DOHH2 (cell line): ENCODE measurements at regions not wholly inside any gene's neighbourhood (a gene's known extent, or its start where the extent isn't known, plus 50 kb on each side); places are given as distances from the start of the nearest gene placed in this dataset.
"Not testable (repeated sequence)": the region's sequence is repeated elsewhere in the genome, so short reads cannot be mapped to it uniquely, and the experiment has no call there.

ENCODE experiments used
- H3F3A ChIP-seq: fragments of 200-600 bp; sonication (generic), shearing (Covaris generic); 2 replicates; pipeline ENCODE4 v1.6.0; 2016; ENCODE audit warnings: antibody characterized with exemption, mild to moderate bottlenecking; ENCODE audit not compliant: control insufficient read depth, insufficient read depth
- H3K27ac ChIP-seq: fragments of 200-600 bp; sonication (generic); 2 replicates; pipeline ENCODE4 v1.5.1; 2014; ENCODE audit warnings: low read depth, mild to moderate bottlenecking, low read length, moderate library complexity
- H3K27me3 ChIP-seq: fragments of 200-600 bp; sonication (generic); 2 replicates; pipeline ENCODE4 v1.6.1; 2014; ENCODE audit warnings: mild to moderate bottlenecking, low read length, mixed read lengths; ENCODE audit not compliant: control insufficient read depth
- H3K36me3 ChIP-seq: fragments of 200-600 bp; sonication (generic); 2 replicates; pipeline ENCODE4 v1.6.1; 2014; ENCODE audit warnings: mild to moderate bottlenecking, low read length, moderate library complexity, mixed read lengths; ENCODE audit not compliant: control insufficient read depth
- H3K4me1 ChIP-seq: fragments of 200-600 bp; sonication (generic); 2 replicates; pipeline ENCODE4 v1.6.1; 2014; ENCODE audit warnings: mild to moderate bottlenecking, low read length, mixed read lengths; ENCODE audit not compliant: control insufficient read depth
- H3K4me2 ChIP-seq: fragments of 200-600 bp; sonication (generic); 2 replicates; pipeline ENCODE4 v1.6.0; 2014; ENCODE audit warnings: mild to moderate bottlenecking, low read length, moderate library complexity
- H3K4me3 ChIP-seq: fragments of 200-600 bp; sonication (generic); 2 replicates; pipeline ENCODE4 v1.5.1; 2014; ENCODE audit warnings: mild to moderate bottlenecking, low read length, mixed read lengths
- H3K79me2 ChIP-seq: fragments of 200-600 bp; sonication (generic); 2 replicates; pipeline ENCODE4 v1.6.1; 2014; ENCODE audit warnings: mild to moderate bottlenecking, low read length, mixed read lengths; ENCODE audit not compliant: control insufficient read depth
- H3K9me2 ChIP-seq: fragments of 200-600 bp; sonication (generic); replicated peaks from 2 replicates; pipeline ENCODE4 v1.6.1; 2014; ENCODE audit warnings: mild to moderate bottlenecking, low read length, mixed read lengths; ENCODE audit not compliant: control insufficient read depth
- H3K9me3 ChIP-seq: fragments of 200-600 bp; sonication (generic); 2 replicates; pipeline ENCODE4 v1.6.1; 2014; ENCODE audit warnings: antibody characterized with exemption, low read length, mixed read lengths; ENCODE audit not compliant: control insufficient read depth, insufficient read depth
- H4K20me1 ChIP-seq: fragments of 200-600 bp; sonication (generic); 2 replicates; pipeline ENCODE4 v1.6.0; 2014; ENCODE audit warnings: low read depth, mild to moderate bottlenecking, antibody characterized with exemption, low read length, moderate library complexity; ENCODE audit not compliant: control insufficient read depth, insufficient read depth
- EZH2phosphoT487 ChIP-seq: fragments of 200-600 bp; sonication (generic); IDR thresholded peaks from 2 replicates; pipeline ENCODE4 v1.6.1; 2017; ENCODE audit warnings: borderline replicate concordance, mild to moderate bottlenecking, antibody characterized with exemption, low read length, moderate library complexity, mixed read lengths
- TF ChIP-seq, protein P1 (sequence below): fragments of 200-600 bp; sonication (generic); IDR thresholded peaks from one replicate; pipeline ENCODE4 v1.5.1; 2014; ENCODE audit warnings: antibody characterized with exemption, mild to moderate bottlenecking, low read depth, low read length; ENCODE audit not compliant: poor library complexity, severe bottlenecking

DNA sequence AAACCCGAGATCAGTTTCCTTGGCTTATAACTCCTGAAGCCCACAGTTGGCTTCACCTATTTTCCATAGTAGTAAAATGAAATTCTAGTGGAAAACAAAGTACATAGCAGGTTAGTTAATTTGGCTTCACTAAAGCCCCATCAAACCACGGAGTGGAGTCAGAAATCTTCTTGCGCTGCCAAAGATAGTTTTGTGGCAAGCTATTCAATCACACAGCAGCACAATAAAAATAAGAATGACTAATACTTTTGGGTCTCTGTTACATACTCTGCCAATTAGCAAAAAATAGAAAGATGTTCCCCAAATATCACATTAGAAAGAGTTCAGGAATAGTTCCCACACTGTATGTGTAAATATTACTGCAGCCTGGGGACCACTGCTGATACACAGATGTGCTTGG, 175.2 kb upstream of the NOL4 start:
- Histone ChIP-seq H3F3A (no peaks in the 10 kb centered on the region), H3K27me3 (no peaks in the 10 kb centered on the region), H3K4me1 (no peaks in the 10 kb centered on the region), H3K9me2 (no peaks in the 10 kb centered on the region), H3K27ac (no peak overlapping the region), H4K20me1 (no peaks in the 10 kb centered on the region), H3K36me3 (no peaks in the 10 kb centered on the region), H3K9me3 (no peaks in the 10 kb centered on the region), H3K4me3 (no peak overlapping the region), H3K4me2 (no peak overlapping the region), H3K79me2 (no peaks in the 10 kb centered on the region)
- no peak for TF ChIP-seq EZH2phosphoT487
- TF ChIP-seq, protein P1, sequence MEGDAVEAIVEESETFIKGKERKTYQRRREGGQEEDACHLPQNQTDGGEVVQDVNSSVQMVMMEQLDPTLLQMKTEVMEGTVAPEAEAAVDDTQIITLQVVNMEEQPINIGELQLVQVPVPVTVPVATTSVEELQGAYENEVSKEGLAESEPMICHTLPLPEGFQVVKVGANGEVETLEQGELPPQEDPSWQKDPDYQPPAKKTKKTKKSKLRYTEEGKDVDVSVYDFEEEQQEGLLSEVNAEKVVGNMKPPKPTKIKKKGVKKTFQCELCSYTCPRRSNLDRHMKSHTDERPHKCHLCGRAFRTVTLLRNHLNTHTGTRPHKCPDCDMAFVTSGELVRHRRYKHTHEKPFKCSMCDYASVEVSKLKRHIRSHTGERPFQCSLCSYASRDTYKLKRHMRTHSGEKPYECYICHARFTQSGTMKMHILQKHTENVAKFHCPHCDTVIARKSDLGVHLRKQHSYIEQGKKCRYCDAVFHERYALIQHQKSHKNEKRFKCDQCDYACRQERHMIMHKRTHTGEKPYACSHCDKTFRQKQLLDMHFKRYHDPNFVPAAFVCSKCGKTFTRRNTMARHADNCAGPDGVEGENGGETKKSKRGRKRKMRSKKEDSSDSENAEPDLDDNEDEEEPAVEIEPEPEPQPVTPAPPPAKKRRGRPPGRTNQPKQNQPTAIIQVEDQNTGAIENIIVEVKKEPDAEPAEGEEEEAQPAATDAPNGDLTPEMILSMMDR = no peak

DNA sequence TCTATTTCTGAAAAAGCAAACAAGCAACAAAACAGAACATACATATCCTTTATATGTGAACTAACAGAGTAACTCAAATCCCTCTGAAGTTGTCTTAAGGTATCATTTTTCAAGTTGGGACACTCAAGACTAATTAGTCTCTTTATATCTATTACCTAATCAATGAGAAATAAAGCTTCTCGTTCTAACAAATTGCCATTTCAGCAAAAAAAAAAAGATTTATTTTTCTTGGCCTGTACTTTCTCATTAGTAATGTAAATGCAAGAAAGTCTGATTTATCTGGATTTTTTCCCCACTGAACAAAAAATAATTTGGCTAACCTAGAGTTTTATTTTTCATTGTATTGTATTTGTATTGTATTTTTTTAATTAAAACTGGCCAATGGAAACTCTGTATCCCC, 176.1 kb upstream of the NOL4 start:
- H4K20me1 ChIP-seq = no peaks in the 10 kb centered on the region
- H3K79me2 ChIP-seq = no peaks in the 10 kb centered on the region
- H3K27ac ChIP-seq = no peak overlapping the region
- H3K9me3 ChIP-seq = no peaks in the 10 kb centered on the region
- H3K4me2 ChIP-seq = no peak overlapping the region
- H3K27me3 ChIP-seq = no peaks in the 10 kb centered on the region
- H3K36me3 ChIP-seq = no peaks in the 10 kb centered on the region
- H3F3A ChIP-seq = no peaks in the 10 kb centered on the region
- no peaks in the 10 kb centered on the region for H3K4me1 ChIP-seq
- H3K4me3 ChIP-seq = no peak overlapping the region
- TF ChIP-seq EZH2phosphoT487 = no peak
- TF ChIP-seq, protein P1 = no peak
- no peaks in the 10 kb centered on the region for H3K9me2 ChIP-seq

DNA sequence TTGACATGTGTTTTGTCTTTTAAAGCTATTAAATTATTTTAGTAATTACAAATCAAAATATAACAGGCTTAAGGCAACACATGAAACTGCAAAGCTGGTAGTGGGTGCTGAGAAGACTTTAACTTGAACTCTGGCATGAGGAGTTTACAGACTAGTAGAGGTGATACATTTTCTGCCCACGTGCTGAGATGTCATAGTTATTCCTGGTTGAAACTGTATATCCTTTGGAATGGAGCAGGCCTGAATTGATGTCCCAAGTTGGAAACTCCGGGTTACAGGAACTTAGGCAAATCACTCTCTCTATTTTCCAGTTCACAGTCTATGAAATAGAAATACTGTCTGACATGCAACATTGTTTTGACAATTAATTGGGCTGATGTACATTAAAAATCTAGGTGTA, 177.1 kb upstream of the NOL4 start:
- H3K27ac ChIP-seq = no peak overlapping the region
- H3K4me3 ChIP-seq = no peak overlapping the region
- H3K79me2 ChIP-seq = no peaks in the 10 kb centered on the region
- H3K9me2 ChIP-seq = no peaks in the 10 kb centered on the region
- H3K27me3 ChIP-seq = no peaks in the 10 kb centered on the region
- no peak for TF ChIP-seq EZH2phosphoT487
- TF ChIP-seq, protein P1 = no peak
- no peaks in the 10 kb centered on the region for H3K4me1 ChIP-seq
- H3F3A ChIP-seq = no peaks in the 10 kb centered on the region
- H4K20me1 ChIP-seq = no peaks in the 10 kb centered on the region
- H3K9me3 ChIP-seq = no peaks in the 10 kb centered on the region
- no peak overlapping the region for H3K4me2 ChIP-seq
- no peaks in the 10 kb centered on the region for H3K36me3 ChIP-seq

DNA sequence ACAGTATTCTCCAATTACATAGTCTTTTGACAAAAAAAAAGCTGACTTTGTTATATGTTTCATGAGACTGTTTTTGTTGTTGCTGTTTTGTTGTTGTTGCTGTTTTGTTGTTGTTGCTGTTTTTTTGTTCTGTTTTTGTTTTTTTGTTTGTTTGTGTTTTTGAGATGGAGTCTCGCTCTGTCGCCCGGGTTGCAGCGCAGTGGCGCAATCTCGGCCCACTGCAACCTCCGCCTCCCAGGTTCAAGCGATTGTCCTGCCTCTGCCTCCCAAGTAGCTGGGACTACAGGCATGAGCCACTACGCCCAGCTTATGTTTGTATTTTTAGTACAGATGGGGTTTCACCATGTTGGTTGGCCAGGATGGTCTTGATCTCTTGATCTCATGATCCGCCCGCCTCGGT, 182.8 kb upstream of the NOL4 start:
- H3K9me2 ChIP-seq, H3K79me2 ChIP-seq, H3K27ac ChIP-seq, H3K36me3 ChIP-seq, H4K20me1 ChIP-seq, H3F3A ChIP-seq, H3K4me3 ChIP-seq, H3K4me1 ChIP-seq, H3K9me3 ChIP-seq, H3K4me2 ChIP-seq, H3K27me3 ChIP-seq: not testable (repeated sequence)
